Middle frontal gyrus (tissue), 1 donor: ENCODE measurements at regions not wholly inside any gene's neighbourhood (a gene's known extent, or its start where the extent isn't known, plus 50 kb on each side); places are given as distances from the start of the nearest gene placed in this dataset.

Experiments
- DNase-seq: peaks from one replicate; pipeline ENCODE4 v3.0.0-alpha.2; 2015; ENCODE audit warnings: low spot score; ENCODE audit errors: extremely low spot score

GRCh38 chr12:89103831-89104230, 248.5 kb downstream of the DUSP6 start:
- DNase-seq, result no peak

GRCh38 chr12:89101440-89101839, 250.9 kb downstream of the DUSP6 start:
- DNase-seq, result no peak

GRCh38 chr12:89098441-89099112, 253.7 kb downstream of the DUSP6 start:
- no peak for DNase-seq

- DNase-seq, result no peak
These were observed 260.0 kb downstream of the DUSP6 start for GRCh38 chr12:89092297-89092696.

- DNase-seq, result no peak
These were observed 260.9 kb downstream of the DUSP6 start for GRCh38 chr12:89091293-89091841.

- no peak for DNase-seq
These were observed 263.0 kb downstream of the DUSP6 start for GRCh38 chr12:89089264-89089663.

- DNase-seq, result no peak
These were observed 264.4 kb downstream of the DUSP6 start for GRCh38 chr12:89087876-89088275.

GRCh38 chr12:89087149-89087825, 265.0 kb downstream of the DUSP6 start:
- DNase-seq, result no peak

GRCh38 chr12:89085421-89085820, 266.9 kb downstream of the DUSP6 start:
- no peak for DNase-seq

- no peak for DNase-seq
These were observed 267.6 kb downstream of the DUSP6 start for GRCh38 chr12:89084751-89085150.

GRCh38 chr12:89083491-89083890, 268.8 kb downstream of the DUSP6 start:
- DNase-seq, result no peak

GRCh38 chr12:89082370-89082753, 269.9 kb downstream of the DUSP6 start:
- no peak for DNase-seq

GRCh38 chr12:89081719-89082369, 270.5 kb downstream of the DUSP6 start:
- DNase-seq, result no peak

GRCh38 chr12:89080793-89081465, 271.4 kb downstream of the DUSP6 start:
- no peak for DNase-seq

- no peak for DNase-seq
These were observed 276.3 kb downstream of the DUSP6 start for GRCh38 chr12:89075880-89076540.

GRCh38 chr12:89073659-89074058, 278.6 kb downstream of the DUSP6 start:
- no peak for DNase-seq

GRCh38 chr12:89073027-89073398, 279.3 kb downstream of the DUSP6 start:
- no peak for DNase-seq

- DNase-seq, result no peak
These were observed 279.8 kb downstream of the DUSP6 start for GRCh38 chr12:89072294-89073026.

- no peak for DNase-seq
These were observed 281.7 kb downstream of the DUSP6 start for GRCh38 chr12:89070603-89071002.

GRCh38 chr12:89069431-89069830, 282.9 kb downstream of the DUSP6 start:
- DNase-seq, result no peak
